IMR-90 (cell line): ENCODE measurements at regions not wholly inside any gene's neighbourhood (a gene's known extent, or its start where the extent isn't known, plus 50 kb on each side); places are given as distances from the start of the nearest gene placed in this dataset.

Experiments
- ATAC-seq: fragments of 200-7000 bp; cut with Tn5 transposase; 2 replicates; pipeline ENCODE4 v1.9.1; 2020; ENCODE audit warnings: low read depth, mild to moderate bottlenecking, moderate library complexity
- BruUV-seq: library from RNA; stranded (reverse); fragments of 400-500 nt; replicated peaks from 2 replicates; lab custom pipeline; 2021; lab: Mats Ljungman, UMichigan
- CTCF ChIA-PET: fragments of 300-600 bp; formaldehyde crosslinking; extraction: SDS; loops from one replicate; lab custom pipeline; 2021; ENCODE audit warnings: antibody characterized with exemption; lab: Yijun Ruan, JAX
- POLR2A ChIA-PET: fragments of 300-600 bp; sonication (Branson Sonifier 250); formaldehyde crosslinking; loops from one replicate; lab custom pipeline; 2022; ENCODE audit warnings: antibody characterized with exemption; ENCODE audit not compliant: unreplicated experiment; lab: Charles Lee
- DNase-seq: peaks from one replicate; pipeline ENCODE4 v3.0.0; 2013
- H2AFZ ChIP-seq: replicated peaks from 2 replicates; pipeline ENCODE3; 2013; ENCODE audit warnings: low read length, mild to moderate bottlenecking; ENCODE audit not compliant: poor library complexity
- H2AK5ac ChIP-seq: 2 replicates; pipeline ENCODE4 v1.6.1; 2013; ENCODE audit warnings: low read depth, low read length, inconsistent platforms
- H2AK9ac ChIP-seq: replicated peaks from 2 replicates; pipeline ENCODE3; 2013; ENCODE audit warnings: mild to moderate bottlenecking, low read depth, low read length, moderate library complexity; ENCODE audit not compliant: poor library complexity
- H2BK120ac ChIP-seq: 2 replicates; pipeline ENCODE4 v1.6.1; 2013; ENCODE audit warnings: low read depth, low read length, inconsistent platforms
- H2BK15ac ChIP-seq: 3 replicates; pipeline ENCODE4 v1.6.1; 2013; ENCODE audit warnings: low read depth, low read length, inconsistent platforms
- H2BK20ac ChIP-seq: 2 replicates; pipeline ENCODE4 v1.6.1; 2013; ENCODE audit warnings: low read depth, mild to moderate bottlenecking, inconsistent platforms, low read length, moderate library complexity
- H2BK5ac ChIP-seq: 2 replicates; pipeline ENCODE4 v1.6.1; 2013; ENCODE audit warnings: mild to moderate bottlenecking, low read depth, low read length, inconsistent platforms; ENCODE audit not compliant: poor library complexity, severe bottlenecking
- H3K14ac ChIP-seq: replicated peaks from 2 replicates; pipeline ENCODE4 v1.6.1; 2013; ENCODE audit warnings: low read depth, low read length, inconsistent platforms
- H3K18ac ChIP-seq: 2 replicates; pipeline ENCODE4 v1.6.1; 2013; ENCODE audit warnings: low read depth, low read length, control low read depth
- H3K23ac ChIP-seq: 2 replicates; pipeline ENCODE4 v1.6.1; 2013; ENCODE audit warnings: low read depth, low read length, inconsistent platforms
- H3K27ac ChIP-seq: 2 replicates; pipeline ENCODE4 v1.5.1; 2013; ENCODE audit warnings: mild to moderate bottlenecking, control low read depth, low read length; ENCODE audit not compliant: insufficient read depth
- H3K27me3 ChIP-seq: 2 replicates; pipeline ENCODE4 v1.6.1; 2013; ENCODE audit warnings: low read length; ENCODE audit not compliant: control insufficient read depth, insufficient read depth
- H3K36me3 ChIP-seq: 2 replicates; pipeline ENCODE4 v1.6.1; 2013; ENCODE audit warnings: low read length, mixed read lengths; ENCODE audit not compliant: control insufficient read depth, insufficient read depth
- H3K4ac ChIP-seq: 2 replicates; pipeline ENCODE4 v1.6.1; 2013; ENCODE audit warnings: low read depth, low read length, inconsistent platforms
- H3K4me1 ChIP-seq: 2 replicates; pipeline ENCODE4 v1.6.1; 2013; ENCODE audit warnings: low read length, mixed read lengths; ENCODE audit not compliant: control insufficient read depth, insufficient read depth
- H3K4me2 ChIP-seq: 2 replicates; pipeline ENCODE4 v1.6.1; 2013; ENCODE audit warnings: low read depth, mild to moderate bottlenecking, control low read depth, low read length, moderate library complexity
- H3K4me3 ChIP-seq: 2 replicates; pipeline ENCODE4 v1.5.1; 2013; ENCODE audit warnings: low read depth, mild to moderate bottlenecking, control low read depth, low read length, moderate library complexity; ENCODE audit not compliant: insufficient read depth
- H3K56ac ChIP-seq: 2 replicates; pipeline ENCODE4 v1.6.1; 2013; ENCODE audit warnings: low read length, inconsistent platforms; ENCODE audit not compliant: insufficient read depth; ENCODE audit errors: extremely low read depth
- H3K79me1 ChIP-seq, 2 experiments: 2 replicates each; pipeline ENCODE4 v1.6.1; 2013; ENCODE audit warnings: low read length in 2 of 2, inconsistent platforms in 1 of 2, low read depth in 1 of 2
- H3K9ac ChIP-seq: 2 replicates; pipeline ENCODE4 v1.6.1; 2013; ENCODE audit warnings: low read depth, low read length, control low read depth
- H3K9me1 ChIP-seq: 2 replicates; pipeline ENCODE4 v1.6.1; 2013; ENCODE audit warnings: low read length, inconsistent platforms; ENCODE audit not compliant: insufficient read depth
- H3K9me3 ChIP-seq: 2 replicates; pipeline ENCODE4 v1.6.1; 2013; ENCODE audit warnings: low read length; ENCODE audit not compliant: control insufficient read depth, insufficient read depth
- H4K20me1 ChIP-seq: 2 replicates; pipeline ENCODE4 v1.6.1; 2013; ENCODE audit warnings: low read length, inconsistent platforms; ENCODE audit not compliant: insufficient read depth
- H4K5ac ChIP-seq: 2 replicates; pipeline ENCODE4 v1.6.1; 2013; ENCODE audit warnings: mild to moderate bottlenecking, low read depth, low read length, control low read depth
- H4K8ac ChIP-seq, 2 experiments: 2 replicates each; pipeline ENCODE4 v1.6.1; 2013; ENCODE audit warnings: low read depth in 2 of 2, low read length in 2 of 2, control low read depth in 1 of 2, inconsistent platforms in 1 of 2
- H4K91ac ChIP-seq: 2 replicates; pipeline ENCODE4 v1.6.1; 2013; ENCODE audit warnings: low read depth, low read length, inconsistent platforms; ENCODE audit not compliant: insufficient read depth
- BHLHE40 ChIP-seq: fragments of 150-350 bp; IDR thresholded peaks from 2 replicates; pipeline ENCODE4 v1.6.1; 2016; ENCODE audit warnings: mild to moderate bottlenecking, low read depth, low read length
- CEBPB ChIP-seq: IDR thresholded peaks from 2 replicates; pipeline ENCODE4 v1.6.1; 2012; ENCODE audit warnings: low read depth, low read length, improper control_type of control experiment
- CHD1 ChIP-seq: IDR thresholded peaks from 2 replicates; pipeline ENCODE4 v1.6.1; 2012; ENCODE audit warnings: low read depth, low read length, improper control_type of control experiment
- CTCF ChIP-seq: conservative IDR thresholded peaks from 2 replicates; pipeline ENCODE4 v1.5.1; 2012; ENCODE audit warnings: mild to moderate bottlenecking, low read depth, low read length, improper control_type of control experiment
- ELK1 ChIP-seq: fragments of 150-350 bp; IDR thresholded peaks from 2 replicates; pipeline ENCODE4 v1.6.1; 2016; ENCODE audit warnings: low read depth, mild to moderate bottlenecking, low read length, moderate library complexity, borderline replicate concordance
- FOS ChIP-seq: fragments of 150-350 bp; IDR thresholded peaks from 2 replicates; pipeline ENCODE4 v1.6.1; 2016; ENCODE audit warnings: low read depth, low read length
- MAFK ChIP-seq: IDR thresholded peaks from 2 replicates; pipeline ENCODE4 v1.6.1; 2012; ENCODE audit warnings: low read depth, low read length, improper control_type of control experiment
- MAZ ChIP-seq: IDR thresholded peaks from 2 replicates; pipeline ENCODE4 v1.6.1; 2012; ENCODE audit warnings: low read depth, mild to moderate bottlenecking, low read length, improper control_type of control experiment, moderate library complexity, borderline replicate concordance
- MXI1 ChIP-seq: IDR thresholded peaks from 2 replicates; pipeline ENCODE4 v1.6.1; 2012; ENCODE audit warnings: low read depth, mild to moderate bottlenecking, low read length, moderate library complexity, borderline replicate concordance
- NFE2L2 ChIP-seq: fragments of 150-350 bp; IDR thresholded peaks from 2 replicates; pipeline ENCODE4 v1.6.1; 2016; ENCODE audit warnings: low read depth, mild to moderate bottlenecking, low read length
- POLR2A ChIP-seq: IDR thresholded peaks from 2 replicates; pipeline ENCODE4 v1.6.1; 2012; ENCODE audit warnings: mild to moderate bottlenecking, low read depth, low read length
- RAD21 ChIP-seq: IDR thresholded peaks from 2 replicates; pipeline ENCODE4 v1.6.1; 2012; ENCODE audit warnings: low read length, improper control_type of control experiment
- RCOR1 ChIP-seq: IDR thresholded peaks from 2 replicates; pipeline ENCODE4 v1.6.1; 2012; ENCODE audit warnings: mild to moderate bottlenecking, low read length, improper control_type of control experiment; ENCODE audit not compliant: insufficient replicate concordance
- RFX5 ChIP-seq: IDR thresholded peaks from 2 replicates; pipeline ENCODE4 v1.8.0; 2012; ENCODE audit warnings: low read depth, mild to moderate bottlenecking, low read length, moderate library complexity
- SMC3 ChIP-seq: fragments of 150-350 bp; IDR thresholded peaks from 2 replicates; pipeline ENCODE4 v1.6.1; 2016; ENCODE audit warnings: low read depth, mild to moderate bottlenecking, antibody characterized with exemption, low read length, moderate library complexity
- USF2 ChIP-seq: fragments of 150-350 bp; IDR thresholded peaks from 2 replicates; pipeline ENCODE4 v1.6.1; 2017; ENCODE audit warnings: mild to moderate bottlenecking, antibody characterized with exemption, low read length, low read depth
- WGBS, 2 experiments: methylation state at CpG; one replicate each; pipeline versions ENCODE4 v1.1.5 to v1.1.7; 2013; ENCODE audit warnings: missing lambda C conversion rate in 2 of 2; ENCODE audit not compliant: insufficient read length in 1 of 2; ENCODE audit errors: extremely low coverage in 2 of 2; 5-methylcytosine and 5-hydroxymethylcytosine counted together
- dilution Hi-C: fragments of 300-500 bp; cut with HindIII; formaldehyde crosslinking; loops from one replicate; pipeline ENCODE4 v1.14.3; 2018; ENCODE audit warnings: low sequenced_read_pairs; ENCODE audit not compliant: unreplicated experiment
- in situ Hi-C: fragments of 300-500 bp; cut with MboI; formaldehyde crosslinking; loops from 3 replicates; pipeline ENCODE4 v1.14.3; 2019; ENCODE audit warnings: low sequenced_read_pairs, inconsistent platforms, mixed read lengths
- intact Hi-C: fragments of 100-400 bp; cut with micrococcal nuclease; formaldehyde crosslinking; loops from 2 replicates; pipeline ENCODE4 v1.10.0; 2022

GRCh38 chr1:106457368-106457767 lies 599.1 kb upstream of the PRMT6 start:
- Histone ChIP-seq H4K20me1 (no peaks in the 10 kb centered on the region), H3K27ac (no peak overlapping the region), H2AFZ (no peak overlapping the region), H3K4me1 (no peaks in the 10 kb centered on the region), H3K14ac (no peak overlapping the region), H3K4ac (no peak overlapping the region), H3K23ac (no peak overlapping the region), H2BK120ac (no peak overlapping the region), H3K9ac (no peak overlapping the region), H2AK9ac (no peak overlapping the region), H3K4me2 (no peak overlapping the region), H3K36me3 (no peaks in the 10 kb centered on the region), H2AK5ac (no peak overlapping the region), H3K27me3 (no peaks in the 10 kb centered on the region), H3K4me3 (no peak overlapping the region), H3K79me1 (no peaks in the 10 kb centered on the region), H2BK15ac (no peak overlapping the region), H3K56ac (no peak overlapping the region), H3K9me1 (no peaks in the 10 kb centered on the region), H4K5ac (no peak overlapping the region), H2BK5ac (no peak overlapping the region), H4K91ac (no peak overlapping the region), H3K9me3 (0 out of 2 replicates have a peak, but pooled peaks cover 2% of the 10 kb centered on the region), H4K8ac (no peak overlapping the region), H2BK20ac (no peak overlapping the region), H3K18ac (no peak overlapping the region)
- ChIA-PET CTCF (no interaction called here), POLR2A (no interaction called here)
- in situ Hi-C loops, result no loop called here
- TF ChIP-seq RFX5, result no peak
- TF ChIP-seq POLR2A, result no peak
- no peak for TF ChIP-seq CHD1
- no peak for TF ChIP-seq ELK1
- TF ChIP-seq MAZ, result no peak
- TF ChIP-seq USF2, result no peak
- TF ChIP-seq CTCF, result no peak
- no peak for TF ChIP-seq MXI1
- no peak for TF ChIP-seq CEBPB
- TF ChIP-seq RCOR1, result no peak
- no peak for TF ChIP-seq NFE2L2
- no peak for TF ChIP-seq FOS
- TF ChIP-seq SMC3, result no peak
- TF ChIP-seq RAD21, result no peak
- no peak for TF ChIP-seq BHLHE40
- no peak for TF ChIP-seq MAFK
- no CpG with 5 or more reads among the region's 1 CpG for WGBS, 2 experiments
- intact Hi-C loops, result no loop called here
- no peak for ATAC-seq
- dilution Hi-C loops, result no loop called here
- no peak for DNase-seq
- BruUV-seq, result no TSS peak
